H1 (cell line): ENCODE measurements at regions not wholly inside any gene's neighbourhood (a gene's known extent, or its start where the extent isn't known, plus 50 kb on each side); places are given as distances from the start of the nearest gene placed in this dataset.

Source experiments
- CTCF ChIA-PET: fragments of 300-600 bp; sonication (Branson Sonifier 250); formaldehyde crosslinking; loops from one replicate; lab custom pipeline; 2021; ENCODE audit not compliant: partially characterized antibody; lab: Charles Lee
- POLR2A ChIA-PET: fragments of 300-600 bp; sonication (Branson Sonifier 250); formaldehyde crosslinking; loops from one replicate; lab custom pipeline; 2021; ENCODE audit warnings: inconsistent platforms; ENCODE audit not compliant: partially characterized antibody; lab: Charles Lee
- DNase-seq, 2 experiments: peaks; one replicate each; pipeline versions ENCODE4 v3.0.0 to v3.0.0-alpha.2; 2010 to 2022; ENCODE audit warnings: low spot score in 2 of 2, low read depth in 1 of 2, mixed read lengths in 1 of 2
- FAIRE-seq: peaks from 2 replicates; lab custom pipeline; 2011; peaks lifted over from hg19 to GRCh38; lab: Jason Lieb, UNC
- H2AFZ ChIP-seq: 2 replicates; pipeline ENCODE4 v1.8.1; 2012; ENCODE audit warnings: low read length, inconsistent platforms
- H2AK5ac ChIP-seq: 2 replicates; pipeline ENCODE4 v1.6.1; 2013; ENCODE audit warnings: low read depth, low read length
- H2BK120ac ChIP-seq: replicated peaks from 2 replicates; pipeline ENCODE3; 2013; ENCODE audit warnings: low read depth, low read length, inconsistent platforms
- H2BK12ac ChIP-seq: 2 replicates; pipeline ENCODE4 v1.6.1; 2013; ENCODE audit warnings: low read depth, low read length
- H2BK15ac ChIP-seq: 2 replicates; pipeline ENCODE4 v1.6.1; 2013; ENCODE audit warnings: low read length
- H2BK20ac ChIP-seq: 2 replicates; pipeline ENCODE4 v1.6.1; 2013; ENCODE audit warnings: low read length
- H2BK5ac ChIP-seq: 2 replicates; pipeline ENCODE4 v1.6.1; 2013; ENCODE audit warnings: low read depth, low read length
- H3K14ac ChIP-seq: 2 replicates; pipeline ENCODE4 v1.6.1; 2013; ENCODE audit warnings: inconsistent platforms; ENCODE audit not compliant: insufficient read length
- H3K18ac ChIP-seq: 2 replicates; pipeline ENCODE4 v1.6.1; 2013; ENCODE audit warnings: low read length; ENCODE audit errors: extremely low read depth
- H3K23ac ChIP-seq: 2 replicates; pipeline ENCODE4 v1.6.1; 2013; ENCODE audit warnings: inconsistent platforms; ENCODE audit not compliant: insufficient read length
- H3K23me2 ChIP-seq: 2 replicates; pipeline ENCODE4 v1.6.1; 2013; ENCODE audit warnings: low read depth, low read length
- H3K27ac ChIP-seq: 2 replicates; pipeline ENCODE4 v1.6.1; 2011; ENCODE audit warnings: low read depth, low read length, inconsistent platforms
- H3K27me3 ChIP-seq, 4 experiments: replicated peaks in 1 of 4; 1 replicate in 1 of 4; 2 replicates in 3 of 4; pipeline versions ENCODE4 v1.6.1 to v1.8.1; 2011 to 2013; ENCODE audit warnings: low read length in 3 of 4, mild to moderate bottlenecking in 3 of 4, inconsistent platforms in 2 of 4, mixed read lengths in 2 of 4, moderate library complexity in 1 of 4; ENCODE audit not compliant: control insufficient read depth in 3 of 4, insufficient read depth in 3 of 4; ENCODE audit errors: extremely low read depth in 1 of 4
- H3K36me3 ChIP-seq, 4 experiments: 2 replicates each; pipeline versions ENCODE4 v1.6.1 to v1.8.1; 2011 to 2013; ENCODE audit warnings: mild to moderate bottlenecking in 4 of 4, low read length in 3 of 4, moderate library complexity in 2 of 4, control low read depth in 1 of 4, inconsistent platforms in 1 of 4; ENCODE audit not compliant: insufficient read depth in 4 of 4, control insufficient read depth in 2 of 4
- H3K4ac ChIP-seq: replicated peaks from 2 replicates; pipeline ENCODE3; 2013; ENCODE audit warnings: low read length, low read depth, mixed read lengths, inconsistent platforms; ENCODE audit not compliant: insufficient read length
- H3K4me1 ChIP-seq, 4 experiments: replicated peaks in 1 of 4; 1 replicate in 1 of 4; 2 replicates in 3 of 4; pipeline versions ENCODE4 v1.6.1 to v1.8.1; 2011 to 2013; ENCODE audit warnings: low read length in 3 of 4, inconsistent platforms in 2 of 4, mixed read lengths in 1 of 4; ENCODE audit not compliant: insufficient read depth in 4 of 4, control insufficient read depth in 3 of 4
- H3K4me2 ChIP-seq, 2 experiments: 2 replicates each; pipeline versions ENCODE4 v1.6.1 to v1.8.1; 2011 to 2013; ENCODE audit warnings: low read depth in 2 of 2, low read length in 2 of 2, control low read depth in 1 of 2, inconsistent platforms in 1 of 2, mild to moderate bottlenecking in 1 of 2; ENCODE audit not compliant: insufficient read depth in 1 of 2
- H3K4me3 ChIP-seq, 4 experiments: fragments of 200-600, 300-600 bp in 1 of 4; sonication (generic), shearing (Covaris generic), sonication (Bioruptor Twin) in 1 of 4; 2 replicates each; pipeline versions ENCODE4 v1.5.1 to v1.8.1; 2011 to 2016; ENCODE audit warnings: low read length in 4 of 4, low read depth in 3 of 4, control low read depth in 2 of 4, inconsistent platforms in 2 of 4, mild to moderate bottlenecking in 2 of 4, mixed read lengths in 1 of 4, moderate library complexity in 1 of 4; ENCODE audit not compliant: insufficient read depth in 2 of 4; ENCODE audit errors: extremely low read depth in 1 of 4
- H3K56ac ChIP-seq: replicated peaks from 2 replicates; pipeline ENCODE3; 2013; ENCODE audit warnings: low read depth, mild to moderate bottlenecking, mixed read lengths, low read length, inconsistent platforms; ENCODE audit not compliant: insufficient read length
- H3K79me1 ChIP-seq: 2 replicates; pipeline ENCODE4 v1.6.1; 2013; ENCODE audit warnings: low read depth, low read length, control low read depth
- H3K79me2 ChIP-seq, 2 experiments: 2 replicates each; pipeline versions ENCODE4 v1.6.1 to v1.8.1; 2012 to 2013; ENCODE audit warnings: low read length in 2 of 2, mild to moderate bottlenecking in 2 of 2, inconsistent platforms in 1 of 2; ENCODE audit not compliant: insufficient read depth in 2 of 2, control insufficient read depth in 1 of 2
- H3K9ac ChIP-seq, 4 experiments: replicated peaks in 1 of 4; 1 replicate in 1 of 4; 2 replicates in 3 of 4; pipeline versions ENCODE4 v1.6.1 to v1.8.1; 2011 to 2013; ENCODE audit warnings: low read depth in 3 of 4, low read length in 3 of 4, control low read depth in 2 of 4, mild to moderate bottlenecking in 2 of 4, moderate library complexity in 2 of 4, inconsistent platforms in 1 of 4; ENCODE audit errors: extremely low read depth in 1 of 4
- H3K9me3 ChIP-seq, 2 experiments: 2 replicates each; pipeline versions ENCODE4 v1.6.1 to v1.8.1; 2012 to 2013; ENCODE audit warnings: mild to moderate bottlenecking in 2 of 2, moderate library complexity in 2 of 2, control low read depth in 1 of 2, inconsistent platforms in 1 of 2, low read depth in 1 of 2, low read length in 1 of 2, mixed read lengths in 1 of 2; ENCODE audit not compliant: insufficient read depth in 2 of 2
- H4K20me1 ChIP-seq, 2 experiments: replicated peaks in 1 of 2; 2 replicates each; pipeline versions ENCODE3 to v1.8.1; 2011 to 2013; ENCODE audit warnings: inconsistent platforms in 2 of 2, low read length in 2 of 2, mild to moderate bottlenecking in 1 of 2; ENCODE audit not compliant: insufficient read depth in 2 of 2, control insufficient read depth in 1 of 2
- H4K5ac ChIP-seq: 2 replicates; pipeline ENCODE4 v1.6.1; 2013; ENCODE audit warnings: low read length, low read depth, mixed read lengths, inconsistent platforms; ENCODE audit not compliant: insufficient read length
- H4K8ac ChIP-seq: 2 replicates; pipeline ENCODE4 v1.8.0; 2013; ENCODE audit warnings: mild to moderate bottlenecking, moderate library complexity, low read length, inconsistent platforms; ENCODE audit not compliant: insufficient read depth; ENCODE audit errors: extremely low read depth
- H4K91ac ChIP-seq: replicated peaks from 2 replicates; pipeline ENCODE3; 2013; ENCODE audit warnings: low read length, mixed read lengths, inconsistent platforms; ENCODE audit not compliant: insufficient read length
- WGBS, 2 experiments: shearing (Covaris generic) in 1 of 2; methylation state at CpG; one replicate each; pipeline versions ENCODE4 v1.1.6 to v1.1.7; 2013 to 2015; ENCODE audit warnings: low lambda C conversion rate in 2 of 2, mixed read lengths in 2 of 2, inconsistent platforms in 1 of 2, low coverage in 1 of 2, missing lambda C conversion rate in 1 of 2; ENCODE audit not compliant: insufficient replicate concordance in 2 of 2, insufficient coverage in 1 of 2, insufficient read length in 1 of 2; ENCODE audit errors: extremely low coverage in 1 of 2, missing lambda C conversion rate in 1 of 2; 5-methylcytosine and 5-hydroxymethylcytosine counted together

DNA sequence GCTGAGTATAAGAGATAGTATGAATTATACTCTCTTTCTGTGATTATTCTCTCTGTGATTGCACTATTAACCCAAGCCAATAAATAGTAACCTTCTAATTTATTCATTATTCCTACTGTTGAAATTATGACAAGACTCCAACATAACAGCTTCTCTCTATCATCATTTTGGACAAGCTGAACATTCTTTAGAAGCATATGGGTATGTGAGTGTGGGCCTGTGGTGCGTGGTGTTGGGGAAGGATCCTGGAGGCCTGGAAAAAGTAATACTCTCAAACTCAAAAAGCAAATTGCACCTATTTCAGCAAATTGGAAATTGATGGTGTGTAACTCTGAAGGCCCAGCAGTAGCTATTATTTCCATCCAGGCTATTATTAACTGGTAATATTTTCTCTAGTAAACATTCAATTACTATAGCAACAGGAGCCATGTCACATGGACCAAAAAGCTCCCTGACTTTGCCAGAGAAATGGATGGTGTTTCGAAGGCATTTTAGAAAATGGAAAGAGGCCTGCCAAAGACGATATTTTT is 502.8 kb downstream of the LTN1 start:
- ChIA-PET POLR2A (no interaction called here), CTCF (interaction anchor here (1.3 kb wide), 2 partner anchors 27 to 255 kb away, joined by 4 read pairs; no protein-coding TSS in a partner anchor)
- no peak for DNase-seq
- Histone ChIP-seq H3K23ac (no peak overlapping the region), H2BK5ac (no peak overlapping the region), H4K91ac (no peak overlapping the region), H3K4me3 (no peak overlapping the region), H3K9me3 (no peaks in the 10 kb centered on the region), H2BK20ac (no peak overlapping the region), H2BK15ac (no peak overlapping the region), H3K36me3 (no peaks in the 10 kb centered on the region), H2AFZ (no peak overlapping the region), H3K14ac (no peak overlapping the region), H3K18ac (no peak overlapping the region), H3K27ac (no peak overlapping the region), H3K79me2 (no peaks in the 10 kb centered on the region), H3K56ac (no peak overlapping the region), H4K20me1 (no peaks in the 10 kb centered on the region), H3K4ac (no peak overlapping the region), H3K4me1 (no peaks in the 10 kb centered on the region), H2BK120ac (no peak overlapping the region), H2AK5ac (no peak overlapping the region), H2BK12ac (no peak overlapping the region), H3K23me2 (no peaks in the 10 kb centered on the region), H3K4me2 (no peak overlapping the region), H3K27me3 (no peaks in the 10 kb centered on the region), H3K9ac (no peak overlapping the region), H4K8ac (no peak overlapping the region), H4K5ac (no peak overlapping the region), H3K79me1 (no peaks in the 10 kb centered on the region)
- 90% methylated on average over 3 of the region's 3 CpGs; no CpG with 5 or more reads in 1 of the 2 experiments for WGBS, 2 experiments
- FAIRE-seq, result no peak
